HCT116 (cell line): ENCODE measurements at regions not wholly inside any gene's neighbourhood (a gene's known extent, or its start where the extent isn't known, plus 50 kb on each side); places are given as distances from the start of the nearest gene placed in this dataset.

Source experiments
- EZH2phosphoT487 ChIP-seq: fragments of 200-600 bp; IDR thresholded peaks from 2 replicates; pipeline ENCODE4 v1.6.1; 2018; ENCODE audit warnings: antibody characterized with exemption, borderline replicate concordance
- POLR2AphosphoS5 ChIP-seq: IDR thresholded peaks from 2 replicates; pipeline ENCODE4 v1.6.1; 2011; ENCODE audit warnings: mild to moderate bottlenecking, low read depth, low read length, moderate library complexity
- SP1 ChIP-seq: IDR thresholded peaks from 2 replicates; pipeline ENCODE4 v1.6.1; 2012; ENCODE audit warnings: low read depth
- ZNF274 ChIP-seq: fragments of 200-500 bp; sonication (Bioruptor generic); IDR thresholded peaks from 2 replicates; pipeline ENCODE4 v1.6.1; 2014; ENCODE audit warnings: mild to moderate bottlenecking, low read depth, low read length, inconsistent platforms
- TF ChIP-seq, protein P1 (sequence below), 3 experiments: fragments of 200-600 bp in 1 of 3; sonication (generic) in 1 of 3; IDR thresholded peaks in 2 of 3; conservative IDR thresholded peaks in 1 of 3; 2 replicates each; pipeline ENCODE4 v1.5.1; 2012 to 2017; ENCODE audit warnings: low read depth in 2 of 3, low read length in 2 of 3, antibody characterized with exemption in 1 of 3, borderline replicate concordance in 1 of 3, control low read depth in 1 of 3, mild to moderate bottlenecking in 1 of 3, mixed read lengths in 1 of 3, mixed run types in 1 of 3, moderate library complexity in 1 of 3; ENCODE audit not compliant: insufficient read depth in 1 of 3
- TF ChIP-seq, protein P2 (sequence below): IDR thresholded peaks from 2 replicates; pipeline ENCODE4 v1.6.1; 2012

GRCh38 chr5:115453391-115454095 lies 91.0 kb downstream of the FEM1C start:
- TF ChIP-seq, protein P1, sequence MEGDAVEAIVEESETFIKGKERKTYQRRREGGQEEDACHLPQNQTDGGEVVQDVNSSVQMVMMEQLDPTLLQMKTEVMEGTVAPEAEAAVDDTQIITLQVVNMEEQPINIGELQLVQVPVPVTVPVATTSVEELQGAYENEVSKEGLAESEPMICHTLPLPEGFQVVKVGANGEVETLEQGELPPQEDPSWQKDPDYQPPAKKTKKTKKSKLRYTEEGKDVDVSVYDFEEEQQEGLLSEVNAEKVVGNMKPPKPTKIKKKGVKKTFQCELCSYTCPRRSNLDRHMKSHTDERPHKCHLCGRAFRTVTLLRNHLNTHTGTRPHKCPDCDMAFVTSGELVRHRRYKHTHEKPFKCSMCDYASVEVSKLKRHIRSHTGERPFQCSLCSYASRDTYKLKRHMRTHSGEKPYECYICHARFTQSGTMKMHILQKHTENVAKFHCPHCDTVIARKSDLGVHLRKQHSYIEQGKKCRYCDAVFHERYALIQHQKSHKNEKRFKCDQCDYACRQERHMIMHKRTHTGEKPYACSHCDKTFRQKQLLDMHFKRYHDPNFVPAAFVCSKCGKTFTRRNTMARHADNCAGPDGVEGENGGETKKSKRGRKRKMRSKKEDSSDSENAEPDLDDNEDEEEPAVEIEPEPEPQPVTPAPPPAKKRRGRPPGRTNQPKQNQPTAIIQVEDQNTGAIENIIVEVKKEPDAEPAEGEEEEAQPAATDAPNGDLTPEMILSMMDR (IDR thresholded peaks at IDR 0.05 in 2 of 3, conservative IDR thresholded peaks at IDR 0.05 in 1 of 3; ENCODE audit: borderline replicate concordance in 1 of 3, insufficient read depth in 1 of 3, low read depth in 2 of 3, low read length in 2 of 3): no peak
- no peak for TF ChIP-seq POLR2AphosphoS5
- TF ChIP-seq, protein P2, sequence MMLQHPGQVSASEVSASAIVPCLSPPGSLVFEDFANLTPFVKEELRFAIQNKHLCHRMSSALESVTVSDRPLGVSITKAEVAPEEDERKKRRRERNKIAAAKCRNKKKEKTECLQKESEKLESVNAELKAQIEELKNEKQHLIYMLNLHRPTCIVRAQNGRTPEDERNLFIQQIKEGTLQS: no peak
- TF ChIP-seq EZH2phosphoT487: no peak
- no peak for TF ChIP-seq ZNF274
- TF ChIP-seq SP1: no peak
